Neuronal stem cell (in vitro differentiated cells): ENCODE measurements at regions not wholly inside any gene's neighbourhood (a gene's known extent, or its start where the extent isn't known, plus 50 kb on each side); places are given as distances from the start of the nearest gene placed in this dataset.

Experiments used
- DNase-seq: peaks from one replicate; pipeline ENCODE4 v3.0.0-alpha.2; 2013; ENCODE audit warnings: low spot score
- H2AFZ ChIP-seq: one replicate; pipeline ENCODE4 v1.6.1; 2013; ENCODE audit warnings: mild to moderate bottlenecking, low read length, inconsistent platforms
- H2AK5ac ChIP-seq: 2 replicates; pipeline ENCODE4 v1.6.1; 2013; ENCODE audit warnings: low read depth, mild to moderate bottlenecking, inconsistent platforms, low read length, moderate library complexity, mixed read lengths
- H2BK120ac ChIP-seq: 2 replicates; pipeline ENCODE4 v1.6.1; 2013; ENCODE audit warnings: low read depth, mild to moderate bottlenecking, inconsistent platforms, low read length, moderate library complexity, mixed read lengths
- H2BK12ac ChIP-seq: one replicate; pipeline ENCODE4 v1.6.1; 2013; ENCODE audit warnings: low read length, inconsistent platforms
- H2BK15ac ChIP-seq: 2 replicates; pipeline ENCODE4 v1.6.1; 2013; ENCODE audit warnings: mild to moderate bottlenecking, low read length, inconsistent platforms, mixed read lengths
- H2BK5ac ChIP-seq: one replicate; pipeline ENCODE4 v1.6.1; 2013; ENCODE audit warnings: inconsistent platforms, mild to moderate bottlenecking, low read length, moderate library complexity
- H3K14ac ChIP-seq: one replicate; pipeline ENCODE4 v1.6.1; 2013; ENCODE audit warnings: low read length, inconsistent platforms
- H3K18ac ChIP-seq: 2 replicates; pipeline ENCODE4 v1.6.1; 2013; ENCODE audit warnings: low read length, inconsistent platforms
- H3K23ac ChIP-seq: 2 replicates; pipeline ENCODE4 v1.6.1; 2013; ENCODE audit warnings: low read depth, mild to moderate bottlenecking, mixed read lengths, low read length, inconsistent platforms; ENCODE audit not compliant: poor library complexity
- H3K27ac ChIP-seq: replicated peaks from 3 replicates; pipeline ENCODE4 v1.5.1; 2013; ENCODE audit warnings: low read length, inconsistent platforms
- H3K27me3 ChIP-seq, 3 experiments: 2 replicates each; pipeline ENCODE4 v1.6.1; 2013; ENCODE audit warnings: low read length in 3 of 3, mild to moderate bottlenecking in 2 of 3, inconsistent platforms in 1 of 3, low read depth in 1 of 3, mixed read lengths in 1 of 3, moderate library complexity in 1 of 3; ENCODE audit not compliant: control insufficient read depth in 3 of 3, insufficient read depth in 3 of 3
- H3K36me3 ChIP-seq, 2 donors: replicated peaks in 1 of 2; 2 replicates each; pipeline ENCODE4 v1.6.1; 2013; ENCODE audit warnings: low read length in 2 of 2; ENCODE audit not compliant: control insufficient read depth in 2 of 2, insufficient read depth in 2 of 2
- H3K4ac ChIP-seq: 2 replicates; pipeline ENCODE4 v1.6.1; 2013; ENCODE audit warnings: inconsistent platforms, mild to moderate bottlenecking, low read length, moderate library complexity
- H3K4me1 ChIP-seq, 2 donors: 1 replicate in 1 of 2; 2 replicates in 1 of 2; pipeline ENCODE4 v1.6.1; 2013; ENCODE audit warnings: low read length in 2 of 2, low read depth in 1 of 2; ENCODE audit not compliant: control insufficient read depth in 2 of 2, insufficient read depth in 1 of 2
- H3K4me2 ChIP-seq: one replicate; pipeline ENCODE4 v1.6.1; 2013; ENCODE audit warnings: mild to moderate bottlenecking, low read length, inconsistent platforms; ENCODE audit not compliant: insufficient read depth, poor library complexity, severe bottlenecking
- H3K4me3 ChIP-seq, 2 donors: 2 replicates each; pipeline ENCODE4 v1.5.1; 2013; ENCODE audit warnings: low read length in 2 of 2, mild to moderate bottlenecking in 2 of 2, inconsistent platforms in 1 of 2, moderate library complexity in 1 of 2
- H3K79me1 ChIP-seq: one replicate; pipeline ENCODE4 v1.6.1; 2013; ENCODE audit warnings: low read depth, mild to moderate bottlenecking, inconsistent platforms, low read length, moderate library complexity
- H3K9ac ChIP-seq: one replicate; pipeline ENCODE4 v1.6.1; 2013; ENCODE audit warnings: mild to moderate bottlenecking, low read depth, low read length, inconsistent platforms; ENCODE audit not compliant: poor library complexity
- H3K9me3 ChIP-seq, 2 donors: replicated peaks in 1 of 2; 2 replicates each; pipeline versions ENCODE3 to v1.6.1; 2013; ENCODE audit warnings: low read length in 2 of 2, mild to moderate bottlenecking in 2 of 2, inconsistent platforms in 1 of 2, low read depth in 1 of 2, mixed read lengths in 1 of 2, moderate library complexity in 1 of 2; ENCODE audit not compliant: control insufficient read depth in 2 of 2, insufficient read depth in 1 of 2
- H4K8ac ChIP-seq: one replicate; pipeline ENCODE4 v1.6.1; 2013; ENCODE audit warnings: low read depth, mild to moderate bottlenecking, inconsistent platforms, low read length, moderate library complexity
- H4K91ac ChIP-seq: one replicate; pipeline ENCODE4 v1.6.1; 2013; ENCODE audit warnings: low read length, low read depth, mild to moderate bottlenecking, inconsistent platforms; ENCODE audit not compliant: poor library complexity
- WGBS, 2 donors: extraction: QIAGEN DNeasy Blood & Tissue Kit; methylation state at CpG; one replicate each; pipeline ENCODE4 v1.1.7; 2013; ENCODE audit warnings: missing lambda C conversion rate in 2 of 2, mixed read lengths in 1 of 2; ENCODE audit not compliant: insufficient read length in 2 of 2, insufficient replicate concordance in 1 of 2; ENCODE audit errors: extremely low coverage in 2 of 2; 5-methylcytosine and 5-hydroxymethylcytosine counted together

- no peak for DNase-seq
- H3K18ac ChIP-seq: no peak overlapping the region
- no peak overlapping the region for H2BK5ac ChIP-seq
- H3K9me3 ChIP-seq: no peaks in the 10 kb centered on the region
- peaks cover 3 to 23% of the 10 kb centered on the region in 2 donors for H3K4me1 ChIP-seq
- no peak overlapping the region for H3K14ac ChIP-seq
- H3K4ac ChIP-seq: no peak overlapping the region
- no peaks in the 10 kb centered on the region for H3K27me3 ChIP-seq
- no peak overlapping the region for H2BK12ac ChIP-seq
- no peaks in the 10 kb centered on the region for H3K36me3 ChIP-seq
- H2AK5ac ChIP-seq: no peak overlapping the region
- no peak overlapping the region for H3K4me3 ChIP-seq
- H3K9ac ChIP-seq: no peak overlapping the region
- WGBS, 2 donors: no CpG with 5 or more reads among the region's 2 CpGs
- H3K27ac ChIP-seq: no peak overlapping the region
- H3K79me1 ChIP-seq: no peaks in the 10 kb centered on the region
- no peak overlapping the region for H3K4me2 ChIP-seq
- no peak overlapping the region for H2BK15ac ChIP-seq
- H2BK120ac ChIP-seq: no peak overlapping the region
- no peak overlapping the region for H2AFZ ChIP-seq
- H4K8ac ChIP-seq: no peak overlapping the region
- H4K91ac ChIP-seq: no peak overlapping the region
- H3K23ac ChIP-seq: no peak overlapping the region
Observed at GRCh38 chr4:38413524-38414341, 250.3 kb upstream of the KLF3 start.

GRCh38 chr4:38414410-38414809 lies 249.6 kb upstream of the KLF3 start:
- no peak overlapping the region for H3K4ac ChIP-seq
- no peak overlapping the region for H3K4me2 ChIP-seq
- peaks cover 3 to 23% of the 10 kb centered on the region in 2 donors for H3K4me1 ChIP-seq
- no peak overlapping the region for H3K23ac ChIP-seq
- no peak for DNase-seq
- H3K18ac ChIP-seq: no peak overlapping the region
- H3K27me3 ChIP-seq: no peaks in the 10 kb centered on the region
- no peak overlapping the region for H2BK15ac ChIP-seq
- H2BK120ac ChIP-seq: no peak overlapping the region
- no peak overlapping the region for H4K8ac ChIP-seq
- H2BK12ac ChIP-seq: no peak overlapping the region
- peak overlapping the region; percentile 1 for H2AFZ ChIP-seq
- no peaks in the 10 kb centered on the region for H3K79me1 ChIP-seq
- no peak overlapping the region for H2BK5ac ChIP-seq
- no peak overlapping the region for H3K27ac ChIP-seq
- H3K36me3 ChIP-seq: no peaks in the 10 kb centered on the region
- no peak overlapping the region for H3K4me3 ChIP-seq
- no peaks in the 10 kb centered on the region for H3K9me3 ChIP-seq
- H2AK5ac ChIP-seq: no peak overlapping the region
- H3K14ac ChIP-seq: no peak overlapping the region
- no peak overlapping the region for H3K9ac ChIP-seq
- H4K91ac ChIP-seq: no peak overlapping the region

- Histone ChIP-seq H3K27me3 (no peaks in the 10 kb centered on the region), H3K4ac (no peak overlapping the region), H3K79me1 (no peaks in the 10 kb centered on the region), H2AK5ac (no peak overlapping the region), H3K27ac (no peak overlapping the region), H4K8ac (no peak overlapping the region), H3K18ac (no peak overlapping the region), H4K91ac (no peak overlapping the region), H2BK5ac (no peak overlapping the region), H3K9ac (no peak overlapping the region), H3K4me2 (no peak overlapping the region), H2BK15ac (no peak overlapping the region), H3K14ac (no peak overlapping the region), H3K4me3 (no peak overlapping the region), H2AFZ (peak overlapping the region; percentile 82), H3K23ac (no peak overlapping the region), H3K36me3 (no peaks in the 10 kb centered on the region), H3K4me1 (peaks cover 3 to 23% of the 10 kb centered on the region in 2 donors), H3K9me3 (peaks cover 0 to 6% of the 10 kb centered on the region in 2 donors), H2BK12ac (no peak overlapping the region), H2BK120ac (no peak overlapping the region)
- no CpG with 5 or more reads among the region's 6 CpGs for WGBS, 2 donors
- DNase-seq: no peak
Observed at GRCh38 chr4:38415682-38416081, 248.3 kb upstream of the KLF3 start.

- no peak overlapping the region for H2BK120ac ChIP-seq
- H2AK5ac ChIP-seq: no peak overlapping the region
- no peak overlapping the region for H2BK5ac ChIP-seq
- no peak overlapping the region for H2BK15ac ChIP-seq
- no peak overlapping the region for H4K8ac ChIP-seq
- no peaks in the 10 kb centered on the region for H3K27me3 ChIP-seq
- no peak overlapping the region for H3K18ac ChIP-seq
- WGBS, 2 donors: no CpG with 5 or more reads among the region's 1 CpG
- peaks cover 3 to 23% of the 10 kb centered on the region in 2 donors for H3K4me1 ChIP-seq
- no peak overlapping the region for H2AFZ ChIP-seq
- no peak overlapping the region for H3K23ac ChIP-seq
- no peak overlapping the region for H3K4me3 ChIP-seq
- peaks cover 2 to 11% of the 10 kb centered on the region in 2 donors for H3K9me3 ChIP-seq
- no peak for DNase-seq
- no peak overlapping the region for H4K91ac ChIP-seq
- H3K4me2 ChIP-seq: no peak overlapping the region
- no peak overlapping the region for H3K4ac ChIP-seq
- no peaks in the 10 kb centered on the region for H3K36me3 ChIP-seq
- H3K9ac ChIP-seq: no peak overlapping the region
- no peak overlapping the region for H3K27ac ChIP-seq
- no peaks in the 10 kb centered on the region for H3K79me1 ChIP-seq
- no peak overlapping the region for H2BK12ac ChIP-seq
- no peak overlapping the region for H3K14ac ChIP-seq
Observed at GRCh38 chr4:38416450-38417014, 247.5 kb upstream of the KLF3 start.
